ENCODE measurements at regions not wholly inside any gene's neighbourhood (a gene's known extent, or its start where the extent isn't known, plus 50 kb on each side); places are given as distances from the start of the nearest gene placed in this dataset.

DNA sequence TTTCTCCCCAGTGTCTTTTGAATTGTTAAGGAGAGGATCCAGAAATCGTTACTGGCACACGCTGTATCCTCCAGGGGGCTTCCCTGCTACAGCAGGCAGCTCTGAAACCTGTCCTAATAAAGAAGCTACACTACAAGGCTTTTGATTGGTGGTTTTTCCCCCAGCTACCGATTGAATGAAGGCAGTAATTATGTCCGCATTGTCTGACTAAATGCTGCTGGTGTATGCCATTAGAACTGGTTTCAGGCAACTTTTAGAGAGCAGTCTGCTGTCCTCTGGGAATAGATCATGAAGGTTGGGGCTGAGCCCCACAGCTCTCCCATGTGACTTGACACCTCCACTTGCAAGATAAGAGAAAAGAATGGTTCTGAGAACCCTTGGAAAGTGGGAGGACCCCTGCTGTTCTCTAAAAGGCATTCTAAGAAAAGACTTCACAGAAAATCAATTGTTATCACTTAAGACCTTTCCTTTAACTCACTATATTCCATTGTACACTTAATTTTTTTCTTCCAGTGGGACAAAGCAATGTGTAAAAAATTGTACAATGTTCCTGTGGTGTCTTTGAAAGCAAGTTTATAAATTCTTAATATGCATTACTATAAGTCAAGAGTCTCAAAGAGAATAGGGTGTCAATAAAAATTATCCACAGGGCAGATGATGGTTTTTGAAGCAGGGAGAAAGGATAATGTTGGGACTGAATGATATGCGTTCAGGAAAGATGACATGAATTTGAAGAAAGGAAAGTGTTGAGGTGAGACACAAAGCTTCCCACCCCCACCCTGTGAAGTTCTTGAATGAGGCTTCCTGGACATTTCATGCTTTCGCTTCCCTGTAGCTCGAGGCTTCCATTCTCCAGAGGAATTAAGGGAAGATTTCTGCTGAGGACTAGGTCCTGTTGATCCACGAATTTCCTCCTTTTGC is 53.0 kb upstream of the DAZL start:
- peak; percentile 8 for DNase-seq

DNA sequence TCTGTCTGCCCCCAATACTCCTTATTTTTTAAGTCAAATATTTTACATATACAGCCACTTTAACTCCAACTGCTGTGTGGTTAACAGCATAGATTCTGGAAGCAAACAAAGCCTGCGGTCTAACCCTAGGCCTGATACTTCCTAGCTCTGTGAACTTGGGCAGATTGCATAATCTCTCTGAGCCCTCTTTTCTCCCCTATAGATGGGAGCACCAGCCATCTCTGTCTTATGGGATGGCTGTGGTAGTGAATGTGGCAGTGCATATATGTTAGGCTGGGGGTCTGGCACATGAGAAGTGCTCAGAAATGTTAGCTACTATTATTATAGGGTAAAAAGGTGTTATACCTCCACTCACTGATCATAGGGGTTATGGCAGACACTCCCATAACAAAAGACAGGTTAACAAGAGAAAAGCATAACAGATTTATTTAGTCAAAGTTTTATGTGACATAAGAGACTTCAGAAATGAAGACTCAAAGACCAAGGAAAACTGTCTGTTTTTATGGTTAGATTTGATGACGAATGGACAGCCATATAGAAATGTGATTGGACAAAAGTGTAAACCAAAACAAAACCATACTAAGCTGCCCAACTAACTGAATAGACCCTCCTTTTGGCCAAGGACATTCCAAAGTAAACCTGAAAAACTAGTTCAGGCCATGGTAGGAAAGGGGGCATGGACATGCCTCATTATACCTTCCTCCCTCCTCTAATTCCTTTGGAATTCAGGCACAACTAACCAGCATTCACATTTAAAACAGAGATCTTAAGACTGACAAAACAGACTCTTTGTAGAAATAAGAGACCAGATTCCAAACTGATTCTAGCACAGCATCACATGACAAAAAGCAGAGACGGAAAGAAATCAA is 53.9 kb upstream of the DAZL start:
- no peak for DNase-seq

DNA sequence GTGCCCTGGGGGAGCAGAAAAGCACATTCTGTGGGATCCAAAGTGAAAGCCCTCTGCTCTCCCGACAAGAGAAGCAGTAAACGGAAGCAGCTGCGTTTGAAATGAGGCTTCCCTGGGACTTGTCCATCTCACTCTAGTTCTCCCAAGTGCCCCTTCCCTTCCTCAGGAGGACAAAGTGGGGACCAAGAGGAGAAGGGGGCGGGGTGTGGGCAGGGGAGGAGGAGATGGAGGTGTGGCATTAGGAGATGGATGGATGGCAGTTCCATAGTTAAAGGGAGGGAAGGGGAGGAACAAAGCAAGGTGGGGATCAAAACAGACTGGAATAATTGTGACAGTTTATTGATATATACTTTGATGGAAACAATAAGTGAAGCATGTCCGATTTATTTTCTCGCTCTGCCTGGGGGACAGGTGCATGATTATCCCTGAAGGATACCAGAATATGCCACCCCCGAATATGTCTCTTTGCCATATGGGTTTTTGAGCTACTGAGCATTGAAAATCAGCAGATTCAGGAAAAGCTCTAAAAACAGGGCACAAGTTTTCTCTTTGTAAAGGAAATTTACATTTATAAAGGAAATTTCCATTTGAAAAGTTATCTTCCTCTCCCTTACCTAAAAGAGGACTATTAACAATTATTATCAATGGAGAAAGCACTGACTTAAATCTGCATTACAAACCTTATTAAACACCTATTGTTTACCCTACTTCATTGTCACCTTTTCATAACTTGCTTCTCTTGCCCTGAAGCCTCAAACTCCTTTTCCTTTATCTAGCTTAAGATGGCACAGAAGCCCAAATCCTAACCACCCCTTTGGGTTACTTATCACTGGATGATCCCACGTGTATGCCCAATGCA is 58.9 kb upstream of the DAZL start:
- peak; percentile 50 for DNase-seq

DNA sequence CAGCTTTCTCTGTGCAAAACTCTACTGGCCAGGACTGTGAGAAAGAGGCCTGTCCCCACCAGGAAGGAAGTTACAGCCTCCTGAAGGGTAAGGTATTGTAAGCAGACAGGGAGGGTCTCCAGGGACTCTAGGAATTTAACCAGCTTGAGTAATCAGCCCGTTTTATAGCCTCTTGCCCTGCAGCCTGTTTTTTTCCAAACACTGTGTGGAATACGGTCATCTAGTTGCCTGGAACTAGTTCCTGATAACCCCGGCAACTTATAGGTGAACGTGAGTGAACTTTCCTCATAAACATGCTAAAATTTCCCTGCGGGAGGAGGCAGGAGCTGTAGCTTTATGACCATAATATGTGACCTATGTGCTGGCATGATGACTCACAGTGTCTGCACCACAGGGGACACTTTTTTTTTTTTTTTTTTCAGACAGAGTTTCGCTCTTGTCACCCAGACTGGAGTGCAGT is 60.1 kb upstream of the DAZL start:
- peak; percentile 3 for DNase-seq

DNA sequence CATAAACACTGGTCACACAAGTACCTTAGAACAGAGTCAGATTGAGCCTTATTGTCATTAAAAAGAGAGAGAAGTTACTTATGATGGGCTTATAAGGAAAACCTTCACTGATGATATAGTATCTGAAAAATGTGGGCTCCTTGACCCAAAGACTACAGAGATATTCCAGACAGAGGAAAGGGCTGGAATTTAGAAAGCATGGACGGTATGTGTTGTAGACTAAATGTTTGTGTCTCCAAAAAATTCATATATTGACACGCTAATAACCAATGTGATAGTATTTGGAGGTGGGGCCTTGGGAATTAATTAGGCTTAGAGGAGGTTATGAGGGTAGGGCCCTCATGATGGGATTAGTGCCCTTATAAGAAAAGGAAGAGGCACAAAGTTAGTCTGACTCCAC is 61.0 kb upstream of the DAZL start:
- DNase-seq: peak; percentile 25

DNA sequence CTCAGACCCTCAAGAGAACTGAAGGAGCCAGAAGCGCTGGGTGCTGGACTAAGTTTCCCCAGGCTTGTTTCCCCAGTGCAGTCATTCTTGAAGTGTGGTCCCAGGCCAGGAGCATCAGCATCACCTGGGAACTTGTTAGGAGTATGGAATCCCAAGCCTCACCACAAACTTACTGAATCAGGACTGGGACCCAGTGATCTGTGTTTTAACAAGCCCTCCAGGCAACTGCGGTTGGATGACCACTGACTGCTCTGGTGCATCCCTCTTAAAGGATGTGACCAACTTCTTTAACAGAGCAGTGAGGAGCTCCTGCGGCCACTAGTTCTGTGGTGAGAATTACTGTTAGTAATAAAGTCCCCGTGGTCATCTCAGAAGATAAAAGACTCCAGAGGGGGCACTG is 62.4 kb upstream of the DAZL start:
- no peak for DNase-seq

DNA sequence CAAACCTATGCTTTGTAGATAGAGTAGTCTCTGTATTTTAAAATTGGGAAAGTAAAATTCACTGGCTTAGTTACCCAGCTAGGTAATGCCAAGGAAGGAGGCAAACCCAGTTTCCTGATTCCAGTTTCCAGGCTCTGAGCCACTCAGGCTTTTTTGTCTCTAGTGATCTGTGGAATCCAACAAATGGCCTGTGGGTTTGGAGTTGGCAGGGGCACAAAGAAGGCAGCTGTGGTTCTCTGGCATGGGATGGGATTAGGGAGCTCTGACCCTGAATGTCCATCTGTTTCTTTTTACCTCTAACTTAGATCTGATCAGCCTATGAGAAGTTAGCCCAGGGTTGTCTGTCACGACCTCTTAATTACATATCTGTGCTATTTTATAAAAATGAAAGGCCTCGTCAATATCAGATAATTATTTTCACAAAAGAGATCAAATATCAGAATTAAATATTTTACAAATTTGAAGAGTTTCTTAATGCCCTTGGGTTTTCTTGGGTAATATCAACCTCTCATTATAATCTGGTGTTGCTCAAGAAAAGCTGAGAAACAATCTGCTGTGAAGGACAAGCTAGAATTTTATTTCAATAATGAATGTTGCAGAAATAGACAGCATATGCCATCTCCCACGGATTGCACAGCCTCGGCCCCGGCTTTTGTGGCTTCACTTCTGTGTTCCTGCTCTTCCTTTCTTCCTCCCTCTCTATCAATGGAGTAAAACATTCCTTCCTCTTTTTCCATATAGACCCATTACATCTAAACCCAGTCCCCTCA is 63.7 kb upstream of the DAZL start:
- DNase-seq: no peak

DNA sequence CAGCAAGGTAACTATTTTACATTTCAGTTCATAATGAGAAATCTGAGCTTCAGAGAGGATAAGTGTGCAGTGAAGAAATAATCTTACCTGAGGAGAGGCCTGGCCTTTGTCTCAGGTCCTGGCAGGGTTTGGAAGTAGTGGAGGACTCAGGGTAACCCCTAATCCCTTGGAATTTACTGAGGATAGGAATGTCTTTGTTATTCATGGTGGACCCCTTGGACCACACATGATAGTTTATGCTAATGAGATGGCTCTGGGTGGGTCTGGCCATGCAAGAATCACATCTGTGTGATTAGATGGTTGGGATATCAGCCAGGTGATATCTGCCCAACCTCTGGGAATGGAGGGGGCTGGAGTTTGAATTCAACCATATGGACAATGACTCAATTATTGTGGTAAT is 65.0 kb upstream of the DAZL start:
- DNase-seq: no peak

DNA sequence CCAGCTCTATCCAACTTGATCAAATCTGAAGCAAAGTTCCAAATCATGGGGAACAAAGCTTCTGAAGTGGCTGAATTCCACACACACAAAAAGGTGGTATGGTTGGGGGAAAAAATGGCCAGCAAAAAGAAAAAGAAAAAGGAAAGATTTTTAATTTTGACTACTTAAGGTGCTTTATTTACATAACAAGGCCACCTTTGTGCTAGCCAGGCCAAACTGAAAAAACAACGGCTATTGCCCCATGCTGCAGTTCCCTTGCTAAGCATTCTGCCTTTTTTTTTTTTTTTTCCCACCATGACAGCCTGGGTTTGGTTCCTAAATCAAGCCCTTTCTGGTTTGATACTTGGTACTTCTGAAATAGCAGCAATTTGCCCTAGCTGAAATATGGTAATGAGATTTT is 66.5 kb upstream of the DAZL start:
- no peak for DNase-seq

DNA sequence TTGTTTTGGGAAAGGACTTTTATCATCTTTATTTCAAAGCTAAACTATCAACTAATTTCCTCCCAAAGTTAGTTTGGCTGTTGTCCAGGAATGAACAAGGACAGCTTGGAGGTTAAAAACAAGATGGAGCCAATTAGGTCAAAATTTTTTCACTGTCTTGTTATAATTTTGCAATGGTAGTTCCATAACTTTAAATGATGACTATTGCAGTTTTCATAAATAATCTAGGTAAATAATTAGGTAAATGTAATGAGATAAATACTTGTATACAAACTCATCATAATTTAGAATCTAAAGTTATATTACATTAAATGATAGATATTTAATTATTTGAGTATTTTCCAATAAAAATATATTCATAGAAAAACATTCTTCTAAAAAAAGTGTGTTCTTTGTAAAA is 68.3 kb upstream of the DAZL start:
- no peak for DNase-seq

DNA sequence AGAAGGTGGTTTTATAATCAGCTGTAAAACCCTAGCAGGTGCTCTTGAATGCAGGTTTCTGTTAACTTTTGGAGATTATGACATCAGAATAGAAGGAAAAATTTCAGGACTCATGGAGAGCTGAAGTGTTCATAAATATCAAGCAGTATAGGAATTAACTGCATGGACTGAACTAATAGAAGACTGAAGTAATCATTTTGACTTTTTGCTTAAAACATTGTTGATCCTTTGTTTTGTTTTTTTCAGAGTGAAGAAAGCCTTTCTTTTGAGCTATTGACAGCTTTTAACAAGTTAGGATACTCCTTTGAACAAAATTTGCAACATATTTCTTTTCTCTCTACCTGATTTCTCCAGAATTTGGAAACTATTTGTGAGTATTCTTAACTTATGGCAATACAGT is 70.6 kb upstream of the DAZL start:
- no peak for DNase-seq

DNA sequence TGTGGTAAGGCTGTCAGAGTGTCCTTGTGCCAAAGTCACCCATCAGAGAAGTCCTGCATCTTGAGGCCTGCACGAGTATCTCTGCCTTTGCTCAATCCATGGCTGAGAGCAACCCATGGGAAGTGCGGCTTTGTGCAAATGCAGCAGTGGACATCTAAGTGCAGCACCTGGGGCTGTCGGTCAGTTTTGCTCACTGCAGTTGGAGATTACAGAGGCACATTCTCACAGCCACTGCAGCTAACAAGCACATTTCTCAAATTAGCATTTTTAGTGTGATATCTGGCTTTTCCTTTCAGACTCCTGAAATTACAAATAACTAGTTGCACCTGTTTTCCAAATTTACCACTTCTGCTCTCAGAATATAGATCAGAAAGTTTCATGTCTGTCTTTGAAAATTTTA is 81.5 kb upstream of the DAZL start:
- DNase-seq: no peak

DNA sequence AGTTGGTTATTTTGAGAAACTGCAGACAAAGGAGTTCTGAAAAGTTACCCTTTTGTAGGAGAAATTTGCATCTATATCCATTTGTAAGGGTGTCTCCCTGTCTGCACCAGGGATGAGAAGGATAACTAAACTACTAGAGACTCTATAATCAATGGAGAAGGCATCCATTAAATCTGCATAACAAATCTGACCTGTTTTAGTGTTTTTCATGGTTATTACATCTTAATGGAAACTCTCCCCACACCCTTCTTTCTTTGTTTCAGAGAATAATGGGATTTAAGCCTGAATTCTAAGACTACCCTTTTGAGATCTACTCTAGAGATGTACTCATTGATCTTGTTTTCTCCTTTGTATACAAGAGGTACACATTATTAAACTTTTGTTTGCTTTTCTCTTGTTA is 82.0 kb upstream of the DAZL start:
- DNase-seq: no peak

DNA sequence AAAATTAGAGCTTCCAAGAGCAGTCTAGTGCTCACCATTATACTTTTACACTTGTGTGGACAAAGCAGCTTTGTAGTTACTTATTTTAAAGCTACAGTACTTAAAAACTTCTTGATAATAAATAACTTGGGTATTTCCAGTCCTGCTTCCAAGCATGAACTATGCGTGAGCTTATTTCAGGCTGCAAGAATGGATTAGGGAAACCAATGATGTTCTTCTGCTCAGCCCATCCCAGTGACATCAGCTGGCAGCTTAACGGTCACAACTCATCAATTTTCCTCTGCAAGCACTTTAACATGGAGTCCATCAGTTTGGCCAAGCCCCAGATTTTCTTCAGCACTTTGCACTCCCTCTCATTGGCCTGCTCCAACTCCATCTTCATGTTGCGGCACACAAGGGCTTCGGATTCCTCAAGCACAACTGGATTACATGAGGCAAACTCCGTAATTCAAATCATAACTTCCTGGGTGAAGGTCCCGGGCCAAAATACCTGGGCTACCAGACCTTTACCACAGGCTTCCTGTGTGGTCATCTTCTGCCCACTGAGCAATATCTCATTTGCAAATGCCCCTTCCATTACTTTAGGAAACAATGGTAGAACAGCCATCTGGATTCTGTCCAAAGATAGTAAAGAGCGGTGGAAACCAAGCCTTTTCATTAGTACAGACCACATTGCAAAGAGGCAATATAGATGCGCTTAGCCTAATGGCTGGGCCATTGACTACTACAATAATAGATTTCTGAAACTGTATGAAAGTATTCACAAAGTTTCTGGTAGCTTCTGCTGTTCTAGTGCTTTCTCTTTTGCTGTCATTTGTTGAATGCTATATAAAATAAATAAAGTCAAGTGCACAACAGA is 87.5 kb upstream of the DAZL start:
- no peak for DNase-seq

DNA sequence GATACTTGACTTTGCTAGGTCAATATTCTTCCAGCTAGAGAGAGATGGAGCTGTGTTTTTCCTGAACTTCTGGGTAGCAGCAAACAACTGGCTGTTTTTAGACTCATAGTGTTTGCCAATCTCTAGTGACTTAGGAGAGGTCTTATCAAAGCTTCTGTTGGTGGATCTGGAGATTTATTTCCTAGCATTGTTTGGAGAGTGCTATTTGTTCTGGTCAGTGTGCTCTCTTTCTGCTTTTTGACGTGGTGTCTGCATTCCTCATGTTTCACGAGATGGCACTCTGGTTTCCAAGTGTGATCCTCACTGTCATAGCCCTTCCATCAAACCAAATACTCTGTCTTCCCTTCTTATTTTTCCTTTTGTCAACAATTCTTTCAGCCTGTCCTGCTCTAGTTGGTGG is 88.6 kb upstream of the DAZL start:
- no peak for DNase-seq

DNA sequence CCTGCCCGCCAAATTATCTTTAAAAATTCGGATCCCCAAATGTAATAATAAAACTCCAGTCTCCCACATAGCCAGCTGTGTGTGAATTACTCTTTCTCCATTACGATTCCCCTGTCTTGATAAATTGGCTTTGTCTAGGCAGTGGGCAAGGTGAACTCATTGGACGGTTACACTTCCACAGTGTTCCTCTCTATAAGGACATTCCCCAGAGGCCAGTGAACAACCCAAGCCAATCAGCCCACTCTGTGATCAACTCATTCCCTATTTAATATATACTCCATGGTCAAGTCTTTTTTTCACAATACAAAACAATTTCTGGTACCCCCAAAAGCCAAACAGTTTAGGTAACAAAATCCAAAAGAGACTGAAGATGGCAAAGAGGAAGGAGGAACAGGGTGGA is 90.5 kb upstream of the DAZL start:
- DNase-seq: no peak

DNA sequence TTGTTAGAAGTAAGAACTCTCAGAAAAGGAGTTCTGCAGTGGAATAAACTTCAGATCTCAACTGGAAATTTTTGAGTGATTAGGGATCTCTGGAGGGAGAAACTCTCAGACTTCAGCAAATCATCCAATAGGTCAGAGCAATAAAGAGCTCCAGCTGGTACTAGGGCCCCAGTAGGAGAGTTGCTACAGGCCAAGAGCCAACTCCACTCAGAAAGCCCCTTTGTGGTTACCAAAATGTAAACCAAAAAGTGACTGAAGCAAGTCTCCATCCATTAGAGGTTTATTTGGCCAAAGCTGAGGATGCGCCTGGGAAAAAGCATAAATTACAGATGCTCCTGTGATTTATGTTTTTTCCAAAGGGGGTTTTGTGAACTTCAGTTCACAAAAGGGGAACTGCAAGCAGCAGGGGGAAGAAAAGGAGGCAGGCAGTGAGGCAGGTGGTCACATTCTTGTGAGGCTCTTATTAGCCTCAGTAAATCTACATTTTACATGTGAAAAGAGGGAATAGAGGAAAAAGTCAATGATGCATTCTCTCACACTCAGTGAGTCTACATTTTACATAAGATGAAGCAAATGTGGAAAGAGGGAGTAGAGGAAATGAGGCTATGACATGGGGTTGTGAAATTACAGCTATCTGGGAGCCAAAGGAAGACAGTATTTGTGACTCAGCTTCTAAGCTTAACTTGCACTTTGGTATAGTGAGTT is 92.4 kb upstream of the DAZL start:
- DNase-seq: no peak

DNA sequence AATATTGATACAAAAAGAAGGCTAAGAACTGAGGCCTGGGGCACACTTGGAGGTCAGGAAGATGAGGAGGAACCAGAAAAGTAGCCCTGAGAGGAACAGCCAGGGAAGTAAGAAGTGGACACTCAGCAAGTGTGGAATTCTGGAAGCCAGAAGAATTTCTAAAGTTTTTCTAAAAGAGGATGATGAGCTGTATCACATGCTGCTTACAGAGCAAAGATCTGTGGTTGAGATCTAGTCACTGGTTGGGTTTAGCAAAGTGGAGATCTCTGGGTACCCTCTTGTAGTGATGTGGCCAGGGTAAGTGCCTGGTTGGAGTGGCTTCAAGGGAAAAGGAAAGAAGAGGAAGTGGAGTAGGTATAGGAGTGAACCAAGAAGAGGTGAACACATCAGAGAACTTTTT is 95.4 kb upstream of the DAZL start:
- DNase-seq: no peak

DNA sequence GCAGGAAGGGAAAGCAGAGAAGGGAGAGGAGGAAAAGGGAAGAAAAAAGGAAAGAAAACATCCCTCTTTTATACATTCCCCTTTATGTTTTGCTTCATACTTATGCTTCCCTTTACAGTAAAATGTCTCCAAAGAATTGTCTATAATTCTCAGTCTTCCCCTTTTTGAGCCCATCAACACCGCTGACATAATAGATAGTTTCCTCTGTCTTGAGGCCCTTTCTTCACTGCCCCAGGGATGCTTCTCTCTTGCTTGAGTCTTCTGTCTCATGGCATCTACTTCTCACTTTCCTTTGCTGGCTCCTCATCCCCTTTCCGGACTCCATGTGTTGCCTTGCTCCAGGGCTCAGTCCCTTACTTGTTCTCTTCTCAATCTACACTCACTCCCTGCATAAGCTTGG is 99.7 kb upstream of the DAZL start:
- no peak for DNase-seq

DNA sequence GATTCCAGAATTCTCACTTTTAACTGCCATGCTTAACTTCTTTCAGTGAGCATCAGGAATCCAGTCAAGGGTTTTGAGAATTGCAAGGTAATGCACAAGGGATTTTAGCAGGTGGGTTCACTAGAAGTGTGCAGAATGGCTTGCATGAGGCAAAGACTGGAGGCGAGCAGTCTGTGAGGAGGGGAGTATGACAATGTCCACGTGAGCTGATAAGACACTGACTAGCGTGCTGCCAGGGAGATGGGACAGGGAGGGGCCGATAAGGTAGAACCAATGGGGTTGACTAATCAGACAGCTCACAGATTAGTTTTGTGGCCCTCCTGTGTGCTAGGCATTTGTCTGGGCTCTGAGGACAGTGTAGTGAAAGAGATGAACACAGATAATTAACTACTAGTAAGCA is 102.0 kb upstream of the DAZL start:
- DNase-seq: no peak

DNA sequence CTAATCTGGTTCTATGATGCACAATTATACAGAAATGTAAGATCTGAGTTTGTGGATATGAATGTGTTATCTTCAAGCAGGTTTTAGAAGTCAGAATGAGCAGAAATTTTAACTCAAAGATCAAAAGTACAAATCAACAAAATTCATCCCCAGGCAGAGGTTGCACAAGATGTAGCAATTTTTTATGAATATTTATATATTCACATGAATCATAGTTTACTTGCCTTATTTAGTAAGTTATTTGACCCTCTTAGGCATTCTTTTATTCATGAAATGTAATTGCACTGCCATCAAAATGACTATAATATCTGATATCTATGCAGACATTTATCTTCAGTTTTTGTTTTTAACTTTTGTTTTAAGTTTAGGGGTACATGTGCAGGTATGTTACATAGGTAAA is 103.1 kb upstream of the DAZL start:
- DNase-seq: no peak

All from NCI-H82 (cell line).